Prostate gland (tissue), 2 donors: ENCODE measurements at regions not wholly inside any gene's neighbourhood (a gene's known extent, or its start where the extent isn't known, plus 50 kb on each side); places are given as distances from the start of the nearest gene placed in this dataset.

Experiments used
- DNase-seq: peaks from one replicate; pipeline ENCODE4 v3.0.0-alpha.2; 2019; ENCODE audit warnings: low spot score
- H3K27ac ChIP-seq, 2 donors: fragments of 200-600 bp; sonication (generic); 2 replicates each; pipeline ENCODE4 v1.5.1; 2017 to 2019
- H3K27me3 ChIP-seq: fragments of 200-600 bp; sonication (generic); replicated peaks from 2 replicates; pipeline ENCODE4 v1.5.1; 2019; ENCODE audit not compliant: insufficient read depth
- H3K36me3 ChIP-seq, 2 donors: fragments of 200-600 bp; sonication (generic); 1 replicate in 1 of 2; 2 replicates in 1 of 2; pipeline versions ENCODE4 v1.5.1 to v1.8.1; 2017 to 2019
- H3K4me1 ChIP-seq: fragments of 200-600 bp; sonication (generic); replicated peaks from 2 replicates; pipeline ENCODE4 v1.5.1; 2019
- H3K4me3 ChIP-seq, 2 donors: fragments of 200-600 bp; sonication (generic); 2 replicates each; pipeline ENCODE4 v1.5.1; 2017 to 2019
- H3K9me3 ChIP-seq: fragments of 200-600 bp; sonication (generic); 2 replicates; pipeline ENCODE4 v1.5.1; 2017
- CTCF ChIP-seq, 4 experiments: fragments of 200-600 bp in 2 of 4; fragments of 450-650 bp in 2 of 4; sonication (generic) in 2 of 4; IDR thresholded peaks; 1 replicate in 3 of 4; 2 replicates in 1 of 4; pipeline ENCODE4 v1.5.1; 2016 to 2019; ENCODE audit warnings: antibody characterized with exemption in 4 of 4, mild to moderate bottlenecking in 2 of 4, moderate library complexity in 2 of 4
- POLR2A ChIP-seq: fragments of 450-650 bp; IDR thresholded peaks from one replicate; pipeline ENCODE4 v1.6.1; 2016; ENCODE audit warnings: antibody characterized with exemption, mild to moderate bottlenecking
- POLR2AphosphoS5 ChIP-seq: sonication (generic); formaldehyde crosslinking; IDR thresholded peaks from one replicate; pipeline ENCODE4 v1.6.1; 2017; ENCODE audit warnings: antibody characterized with exemption
- WGBS: methylation state at CpG from one replicate; pipeline ENCODE4 v1.1.5; 2018; 5-methylcytosine and 5-hydroxymethylcytosine counted together
- intact Hi-C: fragments of 100-400 bp; cut with DNase I; formaldehyde crosslinking; loops from one replicate; pipeline ENCODE4 v1.14.2; 2022

- no peaks in the 10 kb centered on the region for H3K9me3 ChIP-seq
- TF ChIP-seq CTCF (IDR thresholded peaks at IDR 0.05) (no peak), POLR2A (no peak), POLR2AphosphoS5 (no peak)
- H3K4me1 ChIP-seq, result no peaks in the 10 kb centered on the region
- no peak overlapping the region for H3K4me3 ChIP-seq
- no peaks in the 10 kb centered on the region for H3K36me3 ChIP-seq
- no peaks in the 10 kb centered on the region for H3K27me3 ChIP-seq
- intact Hi-C loops, result no loop called here
- WGBS, result 87% methylated on average over 1 of the region's 1 CpG
- DNase-seq, result no peak
- H3K27ac ChIP-seq, result no peak overlapping the region
Observed at GRCh38 chr14:43243168-43243567, 1263.9 kb downstream of the FSCB start.

DNA sequence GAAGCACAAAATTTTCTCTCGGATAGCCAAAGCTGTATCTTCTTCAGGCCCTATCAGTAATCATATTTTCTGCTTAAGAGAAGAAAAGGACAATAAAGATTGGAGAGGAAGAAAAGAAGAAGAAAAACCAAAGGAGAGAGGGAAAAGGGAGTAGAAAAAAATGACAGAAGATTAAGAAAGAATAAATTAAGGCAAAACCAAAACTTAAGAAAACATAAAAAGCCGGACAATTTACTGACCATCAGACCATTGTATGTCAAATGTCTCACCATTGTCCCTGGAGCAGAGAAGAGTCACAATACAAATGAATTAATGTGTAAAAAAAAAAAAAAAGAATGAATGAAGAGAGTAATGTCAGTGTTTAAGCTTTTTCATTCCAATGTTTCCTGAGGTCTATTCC is 1274.8 kb downstream of the FSCB start:
- Histone ChIP-seq H3K36me3 (no peaks in the 10 kb centered on the region), H3K9me3 (no peaks in the 10 kb centered on the region), H3K27ac (no peak overlapping the region), H3K27me3 (no peaks in the 10 kb centered on the region), H3K4me1 (no peaks in the 10 kb centered on the region), H3K4me3 (no peak overlapping the region)
- intact Hi-C loops, result no loop called here
- TF ChIP-seq CTCF (IDR thresholded peaks at IDR 0.05) (no peak), POLR2AphosphoS5 (no peak), POLR2A (no peak)
- DNase-seq, result no peak
- 92% methylated on average over 2 of the region's 2 CpGs for WGBS

DNA sequence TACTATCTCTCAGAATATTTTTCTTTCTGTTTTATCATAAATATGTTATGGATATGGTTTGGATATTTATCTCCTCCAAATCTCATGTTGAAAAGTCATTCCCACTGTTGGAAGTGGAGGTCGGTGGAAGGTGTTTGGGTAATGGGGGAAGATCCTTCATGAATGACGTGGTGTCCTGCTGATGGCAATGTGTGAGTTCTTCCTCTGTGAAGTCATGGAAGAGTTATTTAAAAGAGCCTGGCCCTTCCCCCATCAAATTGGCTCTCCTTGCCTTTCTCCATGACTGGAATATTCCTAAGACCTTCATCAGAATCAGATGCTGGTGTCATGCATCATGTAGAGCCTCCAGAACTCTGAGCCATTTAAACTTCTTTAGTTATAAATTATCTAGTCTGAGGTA is 1291.6 kb downstream of the FSCB start:
- no peaks in the 10 kb centered on the region for H3K4me1 ChIP-seq
- intact Hi-C loops, result no loop called here

GRCh38 chr14:43207189-43207588 is 1299.9 kb downstream of the FSCB start:
- no peaks in the 10 kb centered on the region for H3K4me1 ChIP-seq
- H3K4me3 ChIP-seq, result no peak overlapping the region
- no peaks in the 10 kb centered on the region for H3K9me3 ChIP-seq
- WGBS, result 83% methylated on average over 2 of the region's 2 CpGs
- intact Hi-C loops, result no loop called here
- H3K27me3 ChIP-seq, result no peaks in the 10 kb centered on the region
- TF ChIP-seq POLR2AphosphoS5 (no peak), POLR2A (no peak), CTCF (IDR thresholded peaks at IDR 0.05) (no peak)
- no peak overlapping the region for H3K27ac ChIP-seq
- no peak for DNase-seq
- H3K36me3 ChIP-seq, result no peaks in the 10 kb centered on the region

More for the DNA sequence above, 1291.6 kb downstream of the FSCB start:
- TF ChIP-seq POLR2AphosphoS5, result no peak
- Histone ChIP-seq H3K36me3 (no peaks in the 10 kb centered on the region), H3K27me3 (no peaks in the 10 kb centered on the region), H3K27ac (no peak overlapping the region), H3K4me3 (no peak overlapping the region), H3K9me3 (no peaks in the 10 kb centered on the region)
- WGBS, result 84% methylated on average over 2 of the region's 2 CpGs
- no peak for DNase-seq

- intact Hi-C loops, result no loop called here
- no peaks in the 10 kb centered on the region for H3K4me1 ChIP-seq
- no peak for DNase-seq
- H3K9me3 ChIP-seq, result no peaks in the 10 kb centered on the region
- 44% methylated on average over 2 of the region's 2 CpGs for WGBS
- H3K36me3 ChIP-seq, result no peaks in the 10 kb centered on the region
- H3K4me3 ChIP-seq, result no peak overlapping the region
- no peak overlapping the region for H3K27ac ChIP-seq
- H3K27me3 ChIP-seq, result no peaks in the 10 kb centered on the region
- TF ChIP-seq CTCF (IDR thresholded peaks at IDR 0.05), result no peak
- TF ChIP-seq POLR2AphosphoS5, result no peak
Observed at GRCh38 chr14:43204816-43205215, 1302.3 kb downstream of the FSCB start.
